K562 (cell line): ENCODE measurements at regions not wholly inside any gene's neighbourhood (a gene's known extent, or its start where the extent isn't known, plus 50 kb on each side); places are given as distances from the start of the nearest gene placed in this dataset.

Source experiments
- CREBBP ChIP-seq: IDR thresholded peaks from one replicate; pipeline ENCODE4 v1.6.1; 2012; ENCODE audit warnings: low read depth, mild to moderate bottlenecking, control low read depth, inconsistent platforms, low read length
- CXXC5 ChIP-seq: fragments of 250-450 bp; sonication (Bioruptor Pico); IDR thresholded peaks from 2 replicates; pipeline ENCODE4 v1.8.0; 2022; ENCODE audit warnings: inconsistent platforms, mild to moderate bottlenecking, moderate library complexity
- IRF2 ChIP-seq: sonication (generic); formaldehyde crosslinking; IDR thresholded peaks from 2 replicates; pipeline ENCODE4 v1.8.1; 2022; ENCODE audit warnings: mild to moderate bottlenecking, missing genetic modification reagents
- MCM2 ChIP-seq: fragments of 450-650 bp; IDR thresholded peaks from 2 replicates; pipeline ENCODE4 v1.6.1; 2017; ENCODE audit warnings: low read depth, mild to moderate bottlenecking
- MYC ChIP-seq, 2 experiments: fragments of 250-450 bp in 1 of 2; sonication (Bioruptor Pico) in 1 of 2; IDR thresholded peaks; 2 replicates each; pipeline versions ENCODE4 v1.5.1 to v1.6.1; 2012 to 2021; ENCODE audit warnings: low read depth in 2 of 2, borderline replicate concordance in 1 of 2, improper control_type of control experiment in 1 of 2, low read length in 1 of 2, mild to moderate bottlenecking in 1 of 2, moderate library complexity in 1 of 2
- NBN ChIP-seq: fragments of 450-650 bp; IDR thresholded peaks from 2 replicates; pipeline ENCODE4 v1.6.1; 2016; ENCODE audit warnings: low read depth, mild to moderate bottlenecking
- NCOA1 ChIP-seq: fragments of 450-650 bp; IDR thresholded peaks from 2 replicates; pipeline ENCODE4 v1.6.1; 2016; ENCODE audit warnings: low read depth
- SMAD1 ChIP-seq: fragments of 150-350 bp; IDR thresholded peaks from 2 replicates; pipeline ENCODE4 v1.6.1; 2014; ENCODE audit warnings: low read length, low read depth; ENCODE audit not compliant: partially characterized antibody
- SREBF1 ChIP-seq: fragments of 150-350 bp; IDR thresholded peaks from 2 replicates; pipeline ENCODE4 v1.6.1; 2014; ENCODE audit warnings: antibody characterized with exemption, low read depth, low read length, borderline replicate concordance
- ZC3H11A ChIP-seq: IDR thresholded peaks from 2 replicates; pipeline ENCODE4 v1.6.1; 2012; ENCODE audit warnings: low read depth, low read length, improper control_type of control experiment
- ZNF282 ChIP-seq: sonication (generic); formaldehyde crosslinking; IDR thresholded peaks from 2 replicates; pipeline ENCODE4 v1.8.1; 2023; ENCODE audit warnings: missing genetic modification reagents
- TF ChIP-seq, protein P1 (sequence below): sonication (generic); formaldehyde crosslinking; IDR thresholded peaks from 2 replicates; pipeline ENCODE4 v1.8.1; 2023; ENCODE audit warnings: mild to moderate bottlenecking, missing genetic modification reagents
- TF ChIP-seq, protein P2 (sequence below): fragments of 250-450 bp; sonication (Bioruptor Pico); IDR thresholded peaks from 2 replicates; pipeline ENCODE4 v1.4.0; 2020
- TF ChIP-seq, protein P3 (sequence below), 2 experiments: fragments of 450-650 bp in 1 of 2; IDR thresholded peaks; 2 replicates each; pipeline ENCODE4 v1.6.1; 2011 to 2017; ENCODE audit warnings: low read depth in 2 of 2, antibody characterized with exemption in 1 of 2, borderline replicate concordance in 1 of 2, low read length in 1 of 2, mild to moderate bottlenecking in 1 of 2, mixed read lengths in 1 of 2; ENCODE audit not compliant: control insufficient read depth in 1 of 2
- TF ChIP-seq, protein P4 (sequence below): sonication (generic); formaldehyde crosslinking; IDR thresholded peaks from 2 replicates; pipeline ENCODE4 v1.8.0; 2022; ENCODE audit warnings: mild to moderate bottlenecking, low read depth, missing genetic modification reagents

DNA sequence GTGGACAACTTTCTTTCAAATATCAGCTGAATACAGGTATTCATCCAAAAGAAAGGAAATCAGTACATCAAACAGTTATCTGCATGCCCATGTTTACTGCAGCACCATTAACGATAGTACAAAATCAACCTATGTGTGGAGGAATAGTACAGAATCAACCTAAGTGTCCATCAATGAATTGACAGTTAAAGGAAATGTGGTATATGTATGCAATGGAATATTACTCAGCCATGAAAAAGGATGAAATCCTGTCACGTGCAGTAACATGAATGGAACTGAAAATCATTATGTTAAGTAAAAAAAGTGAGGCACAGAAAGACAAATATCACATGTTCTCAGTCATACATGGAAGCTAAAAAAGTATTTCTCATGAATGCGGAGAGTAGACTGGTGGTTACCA lies 132.3 kb downstream of the MED15 start (continued):
- TF ChIP-seq, protein P1, sequence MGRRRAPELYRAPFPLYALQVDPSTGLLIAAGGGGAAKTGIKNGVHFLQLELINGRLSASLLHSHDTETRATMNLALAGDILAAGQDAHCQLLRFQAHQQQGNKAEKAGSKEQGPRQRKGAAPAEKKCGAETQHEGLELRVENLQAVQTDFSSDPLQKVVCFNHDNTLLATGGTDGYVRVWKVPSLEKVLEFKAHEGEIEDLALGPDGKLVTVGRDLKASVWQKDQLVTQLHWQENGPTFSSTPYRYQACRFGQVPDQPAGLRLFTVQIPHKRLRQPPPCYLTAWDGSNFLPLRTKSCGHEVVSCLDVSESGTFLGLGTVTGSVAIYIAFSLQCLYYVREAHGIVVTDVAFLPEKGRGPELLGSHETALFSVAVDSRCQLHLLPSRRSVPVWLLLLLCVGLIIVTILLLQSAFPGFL = no peak
- TF ChIP-seq SMAD1 = no peak
- no peak for TF ChIP-seq NCOA1
- no peak for TF ChIP-seq CREBBP
- TF ChIP-seq IRF2 (CRISPR knock-in tag) = no peak
- TF ChIP-seq MCM2 = no peak
- no peak for TF ChIP-seq NBN
- no peak for TF ChIP-seq SREBF1
- no peak for TF ChIP-seq ZNF282 (CRISPR knock-in tag)
- TF ChIP-seq, protein P2, sequence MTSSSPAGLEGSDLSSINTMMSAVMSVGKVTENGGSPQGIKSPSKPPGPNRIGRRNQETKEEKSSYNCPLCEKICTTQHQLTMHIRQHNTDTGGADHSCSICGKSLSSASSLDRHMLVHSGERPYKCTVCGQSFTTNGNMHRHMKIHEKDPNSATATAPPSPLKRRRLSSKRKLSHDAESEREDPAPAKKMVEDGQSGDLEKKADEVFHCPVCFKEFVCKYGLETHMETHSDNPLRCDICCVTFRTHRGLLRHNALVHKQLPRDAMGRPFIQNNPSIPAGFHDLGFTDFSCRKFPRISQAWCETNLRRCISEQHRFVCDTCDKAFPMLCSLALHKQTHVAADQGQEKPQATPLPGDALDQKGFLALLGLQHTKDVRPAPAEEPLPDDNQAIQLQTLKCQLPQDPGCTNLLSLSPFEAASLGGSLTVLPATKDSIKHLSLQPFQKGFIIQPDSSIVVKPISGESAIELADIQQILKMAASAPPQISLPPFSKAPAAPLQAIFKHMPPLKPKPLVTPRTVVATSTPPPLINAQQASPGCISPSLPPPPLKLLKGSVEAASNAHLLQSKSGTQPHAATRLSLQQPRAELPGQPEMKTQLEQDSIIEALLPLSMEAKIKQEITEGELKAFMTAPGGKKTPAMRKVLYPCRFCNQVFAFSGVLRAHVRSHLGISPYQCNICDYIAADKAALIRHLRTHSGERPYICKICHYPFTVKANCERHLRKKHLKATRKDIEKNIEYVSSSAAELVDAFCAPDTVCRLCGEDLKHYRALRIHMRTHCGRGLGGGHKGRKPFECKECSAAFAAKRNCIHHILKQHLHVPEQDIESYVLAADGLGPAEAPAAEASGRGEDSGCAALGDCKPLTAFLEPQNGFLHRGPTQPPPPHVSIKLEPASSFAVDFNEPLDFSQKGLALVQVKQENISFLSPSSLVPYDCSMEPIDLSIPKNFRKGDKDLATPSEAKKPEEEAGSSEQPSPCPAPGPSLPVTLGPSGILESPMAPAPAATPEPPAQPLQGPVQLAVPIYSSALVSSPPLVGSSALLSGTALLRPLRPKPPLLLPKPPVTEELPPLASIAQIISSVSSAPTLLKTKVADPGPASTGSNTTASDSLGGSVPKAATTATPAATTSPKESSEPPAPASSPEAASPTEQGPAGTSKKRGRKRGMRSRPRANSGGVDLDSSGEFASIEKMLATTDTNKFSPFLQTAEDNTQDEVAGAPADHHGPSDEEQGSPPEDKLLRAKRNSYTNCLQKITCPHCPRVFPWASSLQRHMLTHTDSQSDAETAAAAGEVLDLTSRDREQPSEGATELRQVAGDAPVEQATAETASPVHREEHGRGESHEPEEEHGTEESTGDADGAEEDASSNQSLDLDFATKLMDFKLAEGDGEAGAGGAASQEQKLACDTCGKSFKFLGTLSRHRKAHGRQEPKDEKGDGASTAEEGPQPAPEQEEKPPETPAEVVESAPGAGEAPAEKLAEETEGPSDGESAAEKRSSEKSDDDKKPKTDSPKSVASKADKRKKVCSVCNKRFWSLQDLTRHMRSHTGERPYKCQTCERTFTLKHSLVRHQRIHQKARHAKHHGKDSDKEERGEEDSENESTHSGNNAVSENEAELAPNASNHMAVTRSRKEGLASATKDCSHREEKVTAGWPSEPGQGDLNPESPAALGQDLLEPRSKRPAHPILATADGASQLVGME (CRISPR knock-in tag) = 0 out of 2 replicates have a peak, but pooled peaks have one; percentile 31
- TF ChIP-seq, protein P3, sequence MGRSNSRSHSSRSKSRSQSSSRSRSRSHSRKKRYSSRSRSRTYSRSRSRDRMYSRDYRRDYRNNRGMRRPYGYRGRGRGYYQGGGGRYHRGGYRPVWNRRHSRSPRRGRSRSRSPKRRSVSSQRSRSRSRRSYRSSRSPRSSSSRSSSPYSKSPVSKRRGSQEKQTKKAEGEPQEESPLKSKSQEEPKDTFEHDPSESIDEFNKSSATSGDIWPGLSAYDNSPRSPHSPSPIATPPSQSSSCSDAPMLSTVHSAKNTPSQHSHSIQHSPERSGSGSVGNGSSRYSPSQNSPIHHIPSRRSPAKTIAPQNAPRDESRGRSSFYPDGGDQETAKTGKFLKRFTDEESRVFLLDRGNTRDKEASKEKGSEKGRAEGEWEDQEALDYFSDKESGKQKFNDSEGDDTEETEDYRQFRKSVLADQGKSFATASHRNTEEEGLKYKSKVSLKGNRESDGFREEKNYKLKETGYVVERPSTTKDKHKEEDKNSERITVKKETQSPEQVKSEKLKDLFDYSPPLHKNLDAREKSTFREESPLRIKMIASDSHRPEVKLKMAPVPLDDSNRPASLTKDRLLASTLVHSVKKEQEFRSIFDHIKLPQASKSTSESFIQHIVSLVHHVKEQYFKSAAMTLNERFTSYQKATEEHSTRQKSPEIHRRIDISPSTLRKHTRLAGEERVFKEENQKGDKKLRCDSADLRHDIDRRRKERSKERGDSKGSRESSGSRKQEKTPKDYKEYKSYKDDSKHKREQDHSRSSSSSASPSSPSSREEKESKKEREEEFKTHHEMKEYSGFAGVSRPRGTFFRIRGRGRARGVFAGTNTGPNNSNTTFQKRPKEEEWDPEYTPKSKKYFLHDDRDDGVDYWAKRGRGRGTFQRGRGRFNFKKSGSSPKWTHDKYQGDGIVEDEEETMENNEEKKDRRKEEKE (IDR thresholded peaks at IDR 0.05; ENCODE audit: borderline replicate concordance in 1 of 2, control insufficient read depth in 1 of 2, low read depth in 2 of 2, low read length in 1 of 2) = no peak
- no peak for TF ChIP-seq MYC (IDR thresholded peaks at IDR 0.05; ENCODE audit: low read depth, low read length)
- TF ChIP-seq MYC (CRISPR knock-in tag; IDR thresholded peaks at IDR 0.05; ENCODE audit: borderline replicate concordance, low read depth) = no peak
- TF ChIP-seq, protein P4, sequence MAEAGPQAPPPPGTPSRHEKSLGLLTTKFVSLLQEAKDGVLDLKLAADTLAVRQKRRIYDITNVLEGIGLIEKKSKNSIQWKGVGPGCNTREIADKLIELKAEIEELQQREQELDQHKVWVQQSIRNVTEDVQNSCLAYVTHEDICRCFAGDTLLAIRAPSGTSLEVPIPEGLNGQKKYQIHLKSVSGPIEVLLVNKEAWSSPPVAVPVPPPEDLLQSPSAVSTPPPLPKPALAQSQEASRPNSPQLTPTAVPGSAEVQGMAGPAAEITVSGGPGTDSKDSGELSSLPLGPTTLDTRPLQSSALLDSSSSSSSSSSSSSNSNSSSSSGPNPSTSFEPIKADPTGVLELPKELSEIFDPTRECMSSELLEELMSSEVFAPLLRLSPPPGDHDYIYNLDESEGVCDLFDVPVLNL = no peak
- no peak for TF ChIP-seq CXXC5
- no peak for TF ChIP-seq ZC3H11A
